Skin of body (tissue), 2 donors: ENCODE measurements at regions not wholly inside any gene's neighbourhood (a gene's known extent, or its start where the extent isn't known, plus 50 kb on each side); places are given as distances from the start of the nearest gene placed in this dataset. TPM values are rescaled to one million over a fixed set of nuclear protein-coding genes. Genes with fewer than 3 reads are reported as not detected.

Experiments used
- DNase-seq: peaks from one replicate; lab custom pipeline; 2025; lab: John Stamatoyannopoulos, UW
- small RNA-seq: library from RNA; depleted of rRNA; stranded (forward); fragments of <200 nt; gene quantifications from one replicate; pipeline ENCODE3, GENCODE V24; 2014; ENCODE audit warnings: low replicate concordance

DNA sequence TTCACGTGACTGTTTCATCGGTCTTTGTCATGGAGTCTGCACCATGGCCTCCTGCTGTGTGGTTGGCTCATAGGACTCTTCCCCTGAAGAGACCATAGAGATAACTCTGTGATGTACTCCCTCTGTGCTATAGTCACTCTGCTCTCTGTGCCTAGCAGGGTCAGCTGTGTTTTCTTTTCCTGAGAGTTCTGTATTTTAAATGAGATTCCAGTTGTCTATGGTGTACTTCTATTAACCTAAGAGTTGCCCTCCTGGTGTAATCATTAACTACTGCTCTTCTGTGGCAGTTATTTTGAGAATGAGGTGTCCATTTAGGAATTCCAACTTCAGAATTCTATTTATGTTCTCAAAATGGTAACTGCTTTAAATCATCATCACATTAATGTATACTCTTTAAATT, 114.5 kb upstream of the ARPP21 start:
- no peak for DNase-seq

DNA sequence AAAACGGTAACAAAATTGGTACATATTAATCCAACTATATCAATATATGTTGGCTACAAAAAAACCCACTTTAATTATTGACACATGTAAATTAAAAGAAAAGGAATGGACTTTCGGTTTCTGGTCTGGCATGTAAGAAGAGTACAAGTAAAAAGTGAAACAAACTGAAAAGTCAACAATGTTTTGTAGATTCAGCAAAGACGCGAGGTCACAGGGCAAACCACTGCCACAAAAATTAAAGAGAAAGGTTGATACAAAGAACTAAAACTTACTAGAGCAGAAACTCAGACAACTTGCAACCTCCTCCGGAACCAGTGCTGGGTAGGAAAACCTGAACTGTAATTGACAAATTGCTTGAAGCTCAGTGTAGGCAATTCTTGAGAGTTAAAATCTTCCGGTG, 110.6 kb upstream of the ARPP21 start:
- DNase-seq: no peak

DNA sequence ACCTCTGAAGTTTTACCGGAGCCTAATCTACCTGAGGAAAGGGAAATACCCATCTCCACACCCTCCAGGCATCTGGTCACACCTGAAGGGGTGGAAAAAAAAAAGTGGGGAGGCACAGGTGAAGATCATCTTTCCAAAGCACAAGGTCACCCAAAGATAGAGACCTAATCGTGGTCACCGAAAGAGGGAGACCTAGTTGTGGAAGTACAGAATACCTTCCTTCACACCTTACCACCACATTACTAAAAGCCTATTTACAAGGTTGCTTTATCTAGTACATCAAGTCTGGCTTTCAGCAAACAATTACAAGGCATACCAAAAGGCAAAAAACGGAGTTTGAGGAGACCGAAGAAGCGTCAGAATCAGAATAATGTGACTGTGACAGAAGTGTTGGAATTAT, 110.0 kb upstream of the ARPP21 start:
- DNase-seq: no peak

DNA sequence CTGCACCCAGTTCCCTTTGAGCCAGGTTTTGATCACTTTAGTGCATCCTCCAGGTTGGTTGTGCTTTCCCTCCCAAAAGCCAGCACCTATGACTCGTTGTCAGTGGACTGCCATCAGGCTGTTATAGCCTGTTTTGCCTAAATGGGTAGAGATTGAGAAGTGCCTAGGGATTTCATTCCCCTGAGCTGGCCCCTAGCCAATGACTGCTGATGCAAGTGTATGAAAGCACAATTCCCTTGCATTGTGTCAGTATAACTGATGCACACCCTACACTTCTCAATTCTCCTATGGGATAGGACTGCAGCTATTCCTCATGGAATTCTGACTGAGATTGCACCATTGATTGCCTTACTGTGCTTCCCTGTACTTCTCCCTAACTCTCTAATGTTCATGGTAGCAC, 102.1 kb upstream of the ARPP21 start:
- DNase-seq: no peak

DNA sequence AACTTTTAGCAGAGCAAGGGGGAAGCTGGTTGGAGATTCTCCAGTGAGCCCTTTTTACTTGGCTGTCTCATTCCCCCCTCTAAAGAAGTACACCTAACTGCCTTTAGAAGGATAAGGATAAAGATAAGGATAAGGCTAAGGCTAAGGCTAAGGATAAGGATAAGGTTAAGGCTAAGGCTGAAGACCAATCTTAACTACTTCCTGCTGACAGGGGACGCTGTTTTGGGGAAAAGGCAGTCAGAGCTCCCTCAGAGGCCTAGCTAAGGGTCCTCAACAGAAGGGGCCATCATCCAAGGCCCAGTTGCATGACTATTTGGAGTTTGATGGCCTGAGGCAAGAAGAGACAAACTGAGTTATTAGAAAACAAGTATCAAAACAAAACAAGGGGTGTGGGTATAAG, 94.3 kb upstream of the ARPP21 start:
- no peak for DNase-seq

DNA sequence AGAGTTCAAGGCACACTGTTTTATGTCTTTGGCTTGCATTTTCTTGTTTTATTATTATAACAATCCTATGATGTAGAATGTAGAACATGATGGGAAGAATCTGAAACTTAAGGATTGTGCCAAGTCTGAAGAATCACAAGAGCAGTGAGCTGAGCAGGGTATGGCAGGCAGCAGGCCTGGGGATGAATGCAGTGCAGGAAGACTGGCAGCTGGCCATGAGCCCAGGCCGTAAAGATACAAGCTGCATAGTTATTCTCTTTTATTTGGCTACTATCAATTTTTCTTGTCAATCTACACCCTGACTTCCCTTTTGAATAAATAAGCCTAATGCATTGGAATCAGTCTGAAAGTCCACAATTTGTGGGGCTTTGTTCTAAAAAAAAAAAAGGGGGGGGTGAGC, 89.6 kb upstream of the ARPP21 start:
- no peak for DNase-seq

DNA sequence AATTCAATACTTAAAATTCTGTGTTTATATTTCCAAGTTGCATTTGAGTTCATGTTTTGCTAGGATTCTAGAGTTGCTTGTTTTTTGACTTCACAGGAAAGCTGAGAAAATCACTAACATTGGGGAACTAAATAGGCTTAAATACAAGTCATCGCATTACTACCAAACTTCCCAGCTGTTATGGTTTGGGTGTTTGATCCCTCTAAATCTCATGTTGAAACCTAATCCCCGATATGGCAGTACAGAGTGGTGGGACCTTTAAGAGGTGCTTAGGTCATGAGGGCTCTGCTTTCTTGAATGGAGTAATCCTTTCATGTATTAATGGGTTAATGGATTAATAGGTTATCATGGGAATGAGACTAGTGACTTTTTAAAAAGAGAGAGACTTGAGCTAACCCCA, 77.2 kb upstream of the ARPP21 start:
- no peak for DNase-seq

DNA sequence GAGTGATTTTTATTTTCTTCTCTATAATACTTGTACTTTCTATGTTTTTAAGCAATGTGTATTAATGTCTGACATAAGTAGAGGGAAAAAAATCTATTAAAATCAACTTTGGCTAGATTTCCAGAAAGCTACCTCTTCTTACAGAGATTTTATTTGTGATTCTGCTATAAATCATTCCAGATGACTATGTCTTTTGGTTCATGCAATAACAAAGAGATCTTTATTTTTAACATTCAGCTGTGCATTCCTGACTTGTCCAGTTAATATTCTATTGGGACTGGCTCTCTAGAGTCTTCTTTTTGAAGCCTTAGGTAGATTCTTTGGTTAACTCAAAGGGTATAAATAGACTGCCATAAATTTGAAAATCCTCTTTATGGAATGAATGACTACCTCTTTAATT, 74.3 kb upstream of the ARPP21 start:
- DNase-seq: no peak

Small RNA genes lying in the stretch of these regions (small RNA-seq; reads per million reads assigned to genes)
- gene RNU6-243P: not detected
